Suprapubic skin (tissue), 3 donors: ENCODE measurements at regions not wholly inside any gene's neighbourhood (a gene's known extent, or its start where the extent isn't known, plus 50 kb on each side); places are given as distances from the start of the nearest gene placed in this dataset.

Experiments used
- CTCF ChIP-seq, 2 donors: fragments of 200-600 bp in 1 of 2; fragments of 450-650 bp in 1 of 2; sonication (generic) in 1 of 2; IDR thresholded peaks; one replicate each; pipeline ENCODE4 v1.5.1; 2016 to 2019; ENCODE audit warnings: antibody characterized with exemption in 2 of 2, mild to moderate bottlenecking in 1 of 2, moderate library complexity in 1 of 2
- POLR2A ChIP-seq, 2 donors: fragments of 450-650 bp; IDR thresholded peaks; one replicate each; pipeline ENCODE4 v1.6.1; 2017; ENCODE audit warnings: antibody characterized with exemption in 2 of 2, mild to moderate bottlenecking in 2 of 2, moderate library complexity in 2 of 2

- TF ChIP-seq POLR2A (IDR thresholded peaks at IDR 0.05) (no peak), CTCF (IDR thresholded peaks at IDR 0.05) (no peak)
Measured at GRCh38 chr1:4915154-4915553, 260.7 kb downstream of the AJAP1 start.
